Suprapubic skin (tissue), 3 donors: ENCODE measurements at regions not wholly inside any gene's neighbourhood (a gene's known extent, or its start where the extent isn't known, plus 50 kb on each side); places are given as distances from the start of the nearest gene placed in this dataset.

ENCODE experiments used
- CTCF ChIP-seq, 2 donors: fragments of 200-600 bp in 1 of 2; fragments of 450-650 bp in 1 of 2; sonication (generic) in 1 of 2; IDR thresholded peaks; one replicate each; pipeline ENCODE4 v1.5.1; 2016 to 2019; ENCODE audit warnings: antibody characterized with exemption in 2 of 2, mild to moderate bottlenecking in 1 of 2, moderate library complexity in 1 of 2
- POLR2AphosphoS5 ChIP-seq, 3 donors: sonication (generic); formaldehyde crosslinking; IDR thresholded peaks; one replicate each; pipeline ENCODE4 v1.6.1; 2017; ENCODE audit warnings: antibody characterized with exemption in 3 of 3

- TF ChIP-seq POLR2AphosphoS5 (IDR thresholded peaks at IDR 0.05), result no peak
- no peak for TF ChIP-seq CTCF (IDR thresholded peaks at IDR 0.05)
Measured at GRCh38 chr1:238451781-238452310, 561.1 kb upstream of the ZP4 start.
